Activated CD4-positive, alpha-beta T cell treated with anti-CD3 and anti-CD28 coated beads for 48 hours (primary cell): ENCODE measurements at regions not wholly inside any gene's neighbourhood (a gene's known extent, or its start where the extent isn't known, plus 50 kb on each side); places are given as distances from the start of the nearest gene placed in this dataset.
"Not testable (repeated sequence)": the region's sequence is repeated elsewhere in the genome, so short reads cannot be mapped to it uniquely, and the experiment has no call there.

Experiments
- DNase-seq: peaks from one replicate; pipeline ENCODE4 v3.0.0-alpha.2; 2020

DNA sequence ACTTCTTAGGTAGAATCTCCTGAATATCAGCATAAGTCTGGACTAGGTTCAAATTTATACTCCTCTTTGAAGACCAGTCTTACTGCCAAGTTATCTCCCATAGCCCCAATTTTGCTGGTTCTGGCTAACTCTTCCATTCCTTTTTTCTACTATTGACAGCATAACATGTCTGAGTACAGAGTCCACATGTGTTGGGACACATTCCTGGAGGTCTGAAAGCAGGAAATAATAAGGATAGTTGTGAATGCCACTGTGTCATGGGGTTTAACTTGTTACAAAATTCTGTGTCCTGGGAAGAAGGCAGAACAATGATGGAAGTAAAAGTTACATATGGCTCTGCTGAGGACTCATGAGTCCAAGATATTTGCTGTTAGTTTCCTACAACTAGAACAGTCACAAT is 57.4 kb upstream of the ZBTB20 start:
- DNase-seq = no peak

DNA sequence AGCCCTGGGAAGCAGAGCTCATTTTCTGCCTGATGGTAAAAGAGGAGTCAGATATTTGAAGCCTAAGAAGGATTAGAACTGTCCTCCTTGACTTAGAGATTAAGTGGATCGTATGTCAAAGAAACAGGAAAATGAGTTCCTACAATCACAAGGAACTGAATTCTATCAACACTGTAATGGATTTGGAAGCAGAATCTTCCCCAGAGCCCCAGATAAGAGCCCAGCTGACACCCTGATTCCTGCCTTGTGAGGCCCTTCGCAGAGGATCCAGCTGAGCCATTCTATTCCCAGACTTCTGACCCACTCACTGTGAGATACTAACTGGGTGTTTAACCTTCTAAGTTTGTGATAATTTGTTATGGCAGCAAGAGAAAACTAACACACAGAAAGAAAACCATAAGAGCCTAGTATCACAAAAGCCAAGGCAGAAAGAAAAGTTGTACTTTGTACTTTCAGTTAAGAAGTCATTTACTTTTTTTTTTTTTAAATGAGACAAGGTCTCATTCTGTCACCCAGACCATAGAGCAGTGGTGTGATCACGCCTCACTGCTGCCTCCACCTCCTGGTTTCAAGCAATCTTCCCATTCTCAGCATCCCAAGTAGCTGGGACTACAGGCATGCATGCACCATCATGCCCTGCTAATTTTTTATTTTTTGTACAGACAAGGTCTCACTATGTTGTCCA is 61.1 kb upstream of the ZBTB20 start:
- DNase-seq = no peak

DNA sequence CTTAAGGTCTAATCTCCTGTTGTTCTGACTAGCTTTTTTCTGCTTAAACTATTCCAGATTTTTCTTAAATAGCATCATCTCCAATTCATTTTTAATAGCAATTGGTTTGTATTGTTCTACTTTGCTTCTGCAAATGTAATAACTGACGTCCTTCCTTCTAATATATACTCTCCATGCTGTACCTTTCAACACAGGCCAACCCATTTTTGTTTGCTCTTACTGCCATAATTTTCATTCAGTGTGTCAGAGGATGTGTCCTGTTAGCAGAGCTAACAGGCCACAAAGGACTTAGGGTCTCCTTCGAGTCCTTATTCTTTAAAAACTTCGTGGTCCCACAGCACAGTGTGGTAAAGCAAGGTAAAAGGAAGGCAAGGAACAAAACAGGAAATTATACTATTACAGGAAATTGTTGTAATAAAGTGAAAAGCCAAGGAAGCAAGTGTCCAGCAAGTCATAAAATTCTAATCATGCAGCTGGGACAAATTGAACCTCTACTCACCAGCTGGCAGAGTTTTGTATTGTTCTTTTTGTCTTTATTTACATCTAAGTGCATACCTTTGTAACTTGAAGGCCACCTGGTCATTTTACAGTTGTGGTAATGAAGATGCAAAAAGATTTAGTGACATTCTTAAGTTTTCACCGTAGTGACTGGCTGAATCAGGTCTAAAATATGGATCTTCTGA is 64.9 kb upstream of the ZBTB20 start:
- DNase-seq = no peak

DNA sequence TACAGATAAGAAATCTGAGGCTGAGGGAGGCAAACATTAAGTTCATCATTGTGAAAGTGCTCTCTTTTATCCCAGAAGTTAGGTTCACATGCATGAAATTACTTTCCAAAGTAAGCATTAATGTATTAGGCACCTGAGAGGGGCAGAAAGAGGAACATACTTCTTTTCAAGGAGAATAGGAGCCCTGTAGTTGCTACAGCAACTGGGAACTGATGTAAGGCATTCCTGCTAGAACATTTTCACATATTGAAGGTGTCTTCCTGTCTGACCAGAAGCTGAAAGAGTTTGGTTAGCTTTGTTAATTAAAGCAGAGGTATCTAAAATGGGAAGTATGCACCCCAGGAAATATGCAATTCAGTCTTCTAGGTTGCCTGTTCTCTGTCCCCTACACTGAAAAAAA is 65.5 kb upstream of the ZBTB20 start:
- DNase-seq = no peak

DNA sequence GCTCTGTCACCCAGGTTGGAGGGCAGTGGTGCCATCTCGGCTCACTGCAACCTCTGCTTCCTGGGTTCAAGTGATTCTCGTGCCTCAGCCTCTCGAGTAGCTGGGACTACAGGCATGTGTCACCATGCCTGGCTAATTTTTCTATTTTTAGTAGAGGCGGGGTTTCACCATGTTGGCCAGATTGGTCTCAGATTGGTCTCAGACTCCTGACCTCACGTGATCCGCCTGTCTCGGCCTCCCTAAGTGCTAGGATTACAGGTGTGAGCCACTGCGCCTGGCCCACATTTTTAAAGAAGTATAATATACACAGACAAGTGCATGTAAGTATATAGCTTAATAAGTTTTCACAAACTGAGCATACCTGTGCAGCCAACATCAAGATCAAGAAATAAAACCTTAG is 66.0 kb upstream of the ZBTB20 start:
- not testable (repeated sequence) for DNase-seq

DNA sequence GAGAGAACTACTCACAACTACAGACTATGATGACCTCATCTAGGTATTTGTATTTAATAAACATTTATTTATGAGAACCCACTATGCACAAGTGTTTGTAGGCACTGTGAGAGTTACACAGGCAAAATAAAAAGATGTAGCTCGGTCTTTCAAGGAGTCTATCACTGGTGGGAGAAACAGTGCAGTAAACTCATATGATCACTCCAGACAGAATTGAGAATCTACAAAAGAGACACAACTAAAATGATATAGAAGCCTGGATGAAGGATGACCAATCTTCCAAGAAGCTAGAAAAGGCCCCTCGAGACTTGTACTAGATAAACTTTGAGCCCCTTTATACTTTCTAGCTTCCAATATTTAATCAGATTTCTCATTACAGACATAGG is 70.2 kb upstream of the ZBTB20 start:
- DNase-seq = no peak

DNA sequence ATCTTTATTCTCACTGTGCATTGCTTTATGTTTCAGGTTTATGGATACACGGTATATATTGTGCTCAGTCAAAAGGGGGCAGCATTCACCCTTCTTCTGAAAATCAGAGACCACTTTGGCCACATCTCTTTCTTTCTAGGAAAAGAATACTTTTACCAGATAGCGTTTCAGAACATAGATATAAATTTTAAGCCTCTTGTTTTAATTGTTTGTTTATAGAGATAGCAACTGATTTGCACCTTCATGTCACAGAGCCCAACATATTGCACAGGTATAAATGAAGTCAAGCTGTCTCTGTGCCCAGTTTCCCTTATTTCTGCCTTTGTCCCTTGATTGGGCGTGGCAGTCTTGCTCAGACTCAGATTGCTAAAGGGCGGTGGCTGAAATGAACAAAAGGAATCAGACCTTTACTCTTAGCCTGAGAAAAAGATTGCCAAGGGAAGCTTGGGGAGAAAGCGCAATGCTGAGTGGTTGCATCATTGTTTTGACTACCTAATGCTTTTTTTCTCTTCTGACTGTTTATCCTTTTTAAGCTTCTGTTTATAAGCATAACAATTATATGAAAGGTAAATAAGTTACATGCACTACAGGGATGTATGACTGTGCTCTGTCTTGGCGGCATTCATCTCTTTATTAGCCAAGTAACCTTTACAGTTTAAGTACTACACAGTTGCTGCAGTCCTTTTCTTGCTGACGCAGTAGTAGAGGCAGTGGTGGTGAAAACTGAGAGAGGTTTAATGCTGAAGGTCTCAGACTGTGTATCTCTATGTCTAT is 70.8 kb upstream of the ZBTB20 start:
- DNase-seq = peak; percentile 14

DNA sequence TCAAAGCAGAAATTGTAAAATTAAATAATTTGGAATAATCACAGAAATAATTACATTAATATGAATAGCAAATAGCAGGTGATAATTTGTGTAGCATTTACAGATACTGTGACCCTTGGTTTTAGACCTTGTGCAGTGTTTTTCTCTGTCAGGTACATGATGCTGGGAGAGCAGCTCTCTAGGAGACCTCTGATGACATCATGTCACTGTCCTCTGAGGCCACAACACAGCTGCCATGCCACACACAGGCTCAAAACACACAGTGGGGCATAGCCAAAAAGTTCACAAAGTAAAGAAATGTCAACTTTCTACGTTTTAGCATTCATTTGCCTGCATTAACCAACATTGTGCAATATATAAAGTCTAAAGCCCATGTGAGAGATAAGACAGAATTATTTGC is 71.8 kb upstream of the ZBTB20 start:
- no peak for DNase-seq

DNA sequence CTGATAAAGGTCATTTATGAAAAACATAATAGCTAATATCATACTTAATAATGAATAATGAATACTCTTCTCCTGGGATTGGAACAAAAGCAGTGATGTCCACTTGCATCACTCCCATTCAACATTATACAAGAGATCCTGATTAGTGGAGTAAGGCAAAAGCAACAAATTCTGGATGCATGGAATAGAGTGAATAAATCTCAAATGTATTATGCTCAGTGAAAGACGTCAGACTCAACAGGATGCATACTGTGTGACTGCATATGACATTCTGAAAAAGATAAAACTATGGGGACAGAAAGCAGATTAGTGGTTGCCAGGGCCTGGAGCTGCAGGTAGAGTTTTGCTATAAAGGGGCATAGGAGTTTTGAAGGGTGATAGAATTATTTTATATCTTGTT is 77.6 kb upstream of the ZBTB20 start:
- no peak for DNase-seq

DNA sequence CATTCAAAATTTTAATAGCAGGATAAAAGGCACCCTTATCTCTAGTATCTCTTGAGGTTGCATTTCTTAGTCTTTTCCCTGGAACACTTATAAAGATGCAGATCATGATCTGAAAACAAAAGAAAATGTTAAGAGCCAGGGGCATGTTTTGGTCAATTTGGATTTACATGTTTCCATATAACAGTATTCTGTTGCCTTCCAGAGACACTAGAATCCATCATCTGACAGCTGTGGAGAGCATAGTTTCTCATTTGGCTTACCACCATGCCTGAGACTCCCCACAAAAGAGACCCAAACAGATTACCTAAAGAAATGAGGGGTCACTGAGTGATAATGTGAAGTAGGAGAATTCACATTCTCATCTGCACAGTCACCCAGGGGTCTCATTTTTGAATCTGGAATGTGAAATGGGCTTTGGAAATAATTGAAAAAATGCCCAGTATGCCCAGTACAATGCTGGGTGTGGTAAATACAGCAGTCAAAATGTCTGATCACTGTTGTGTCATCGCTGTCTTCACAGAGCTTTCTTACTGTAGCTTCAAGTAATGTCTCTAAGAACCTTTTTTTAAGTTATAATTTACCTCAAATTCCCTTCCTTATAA is 79.9 kb upstream of the ZBTB20 start:
- no peak for DNase-seq

DNA sequence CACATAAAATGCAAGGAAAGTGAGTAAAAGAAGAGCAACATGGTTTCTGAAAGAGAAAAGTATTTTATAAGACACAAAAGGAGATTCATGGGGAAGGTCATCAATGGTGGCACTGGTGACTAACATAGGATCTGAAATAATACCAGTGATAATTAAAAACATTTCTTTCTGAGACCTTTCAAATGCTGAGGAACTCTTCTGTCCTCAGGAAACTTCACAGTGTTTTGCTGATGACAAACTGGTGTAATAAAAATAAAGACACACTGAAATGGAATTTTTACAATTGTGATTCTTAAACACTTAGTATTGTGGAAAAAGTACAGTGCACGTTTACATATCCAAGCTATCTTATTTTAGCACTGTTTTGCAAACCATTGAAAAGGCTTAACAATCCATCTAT is 80.4 kb upstream of the ZBTB20 start:
- no peak for DNase-seq

DNA sequence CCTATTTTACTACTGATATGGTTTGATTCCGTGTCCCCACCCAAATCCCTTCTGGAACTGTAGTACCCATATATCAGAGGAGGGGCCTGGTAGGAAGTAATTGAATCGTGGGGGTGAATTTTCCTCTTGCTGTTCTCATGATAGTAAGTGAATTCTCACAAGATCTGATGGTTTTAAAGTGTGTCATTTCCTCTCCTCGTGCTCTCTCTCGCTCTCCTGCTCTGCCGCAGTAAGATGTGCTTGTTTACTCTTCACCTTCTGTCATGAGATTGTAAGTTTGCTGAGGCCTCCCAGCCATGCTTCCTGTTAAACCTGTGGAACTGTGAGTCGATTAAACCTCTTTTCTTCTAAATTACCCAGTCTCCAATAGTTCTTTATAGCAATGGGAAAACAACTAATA is 81.2 kb upstream of the ZBTB20 start:
- no peak for DNase-seq

DNA sequence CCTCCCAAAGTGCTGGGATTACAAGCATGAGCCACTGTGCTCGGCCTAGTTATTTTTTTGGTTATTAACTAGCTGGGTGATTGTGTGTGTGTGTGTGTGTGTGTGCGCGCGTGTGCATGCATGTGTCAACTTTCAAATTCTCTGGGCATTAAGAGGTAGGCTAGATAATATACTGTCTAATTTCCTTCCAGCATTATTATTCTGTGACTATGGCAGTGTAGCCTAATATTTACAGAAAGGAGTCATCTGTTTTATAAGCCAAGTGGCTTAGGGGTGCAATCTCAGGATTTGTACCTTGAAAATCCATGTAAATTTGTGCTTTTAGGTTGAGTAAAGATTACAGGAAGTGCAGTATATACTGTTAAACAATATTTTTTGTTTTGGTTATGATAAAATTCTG is 85.1 kb upstream of the ZBTB20 start:
- no peak for DNase-seq

DNA sequence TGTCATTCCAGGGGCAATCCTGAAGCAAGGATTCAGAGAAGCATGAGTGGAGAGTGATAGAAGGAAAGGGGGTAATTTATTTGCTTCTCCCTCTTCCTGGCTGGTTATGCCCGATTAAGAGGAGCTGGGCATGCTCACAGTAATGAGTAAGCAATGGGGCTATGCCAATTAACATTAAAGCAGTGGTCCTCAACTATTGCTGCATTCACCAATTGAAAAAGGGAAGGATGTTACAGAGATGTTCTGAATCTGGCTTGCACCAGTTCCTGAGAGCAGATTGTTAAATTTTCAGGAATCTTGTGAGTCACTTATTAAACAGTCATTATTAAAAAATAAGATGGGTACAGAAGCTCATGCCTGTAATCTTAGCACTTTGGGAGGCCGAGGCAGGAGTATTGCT is 85.9 kb upstream of the ZBTB20 start:
- no peak for DNase-seq

DNA sequence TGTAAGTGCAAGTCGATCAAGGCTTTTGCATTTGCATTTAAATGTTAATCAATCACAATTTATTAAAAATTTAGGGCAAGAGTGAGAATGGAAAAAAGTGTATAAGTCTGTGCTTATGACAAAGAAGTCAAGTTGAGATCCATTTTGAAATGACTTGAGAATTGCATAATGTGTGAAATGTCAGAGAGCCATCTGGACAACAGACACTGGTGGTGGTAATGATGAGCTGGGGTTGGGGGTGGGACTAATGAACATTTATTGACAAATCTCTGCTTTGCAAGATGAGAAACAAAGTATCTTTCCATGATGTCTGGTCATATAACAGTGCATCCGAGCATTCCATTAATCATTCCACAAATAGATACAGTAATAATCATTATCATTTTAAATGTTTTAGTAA is 89.4 kb upstream of the ZBTB20 start:
- no peak for DNase-seq

DNA sequence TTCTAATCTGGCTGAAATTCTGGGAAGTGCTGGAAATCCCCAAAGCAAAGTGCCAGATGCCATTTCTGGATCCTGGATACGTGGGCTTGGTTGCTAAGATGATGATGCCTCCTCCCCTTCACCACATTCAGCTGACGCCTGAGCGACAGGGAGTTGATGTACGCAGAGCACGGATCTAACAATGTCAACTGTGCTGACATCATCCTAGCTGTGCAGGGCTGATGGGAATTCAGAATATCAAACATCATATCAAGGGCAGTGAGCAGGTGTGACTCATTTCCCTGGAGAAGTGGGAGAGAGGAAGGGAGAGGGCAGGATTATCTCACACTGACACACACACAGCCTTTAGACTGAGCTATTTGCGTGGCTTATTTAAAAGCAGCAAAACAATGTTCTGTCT is 92.6 kb upstream of the ZBTB20 start:
- no peak for DNase-seq

DNA sequence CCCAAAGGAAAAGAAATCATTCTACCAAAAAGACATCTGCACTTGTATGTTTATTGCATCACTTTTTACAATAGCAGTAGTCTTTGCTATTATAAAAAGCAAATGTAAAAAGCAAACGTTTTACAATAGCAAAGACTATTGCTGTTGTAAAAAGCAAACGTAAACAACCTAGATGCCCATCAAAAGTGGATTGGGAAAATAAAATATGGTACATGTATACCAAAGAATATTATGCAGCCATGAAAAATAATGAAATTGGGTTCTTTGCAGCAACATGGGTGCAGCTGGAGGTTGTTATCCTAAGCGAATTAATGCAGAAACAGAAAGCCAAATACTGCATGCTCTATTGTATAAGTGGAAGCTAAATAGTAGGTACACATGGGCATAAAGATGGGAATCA is 97.3 kb upstream of the ZBTB20 start:
- no peak for DNase-seq

DNA sequence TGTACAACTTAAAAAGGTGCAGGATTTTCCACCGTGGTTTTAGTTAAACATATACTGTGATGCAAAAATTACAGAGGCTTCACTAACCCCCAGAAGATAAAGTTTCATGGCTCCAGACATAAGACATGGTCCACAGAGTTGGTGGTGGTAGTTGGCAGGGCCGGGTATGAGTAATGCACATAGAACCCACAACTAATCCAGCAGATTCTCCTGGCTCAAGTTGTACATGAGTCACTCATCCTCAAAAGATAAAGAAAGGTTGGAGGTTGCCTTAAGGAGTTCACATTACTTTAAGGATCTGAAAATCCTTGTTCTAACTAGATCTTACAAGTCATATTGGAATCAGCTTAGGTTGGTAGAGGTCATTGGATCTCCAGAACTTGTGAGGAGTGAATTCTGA is 98.3 kb upstream of the ZBTB20 start:
- DNase-seq = no peak

DNA sequence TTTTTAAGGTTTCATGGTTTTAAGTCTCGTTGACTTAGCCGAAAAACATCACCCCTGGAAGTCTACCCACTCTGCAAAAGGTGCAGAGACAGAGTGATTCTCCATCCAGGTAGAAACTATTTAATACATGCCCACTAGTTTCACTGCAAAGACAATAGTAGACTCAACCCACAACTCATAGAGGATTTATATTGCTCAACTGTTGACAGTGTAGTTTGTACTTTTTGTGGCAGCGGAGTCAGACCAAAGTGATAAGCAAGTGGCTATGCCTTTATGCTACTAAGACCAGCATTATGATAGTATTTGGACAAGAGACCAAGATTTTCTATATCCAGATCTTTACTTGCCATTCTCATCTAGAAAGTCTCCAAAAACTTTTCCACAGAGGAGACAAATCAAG is 98.8 kb upstream of the ZBTB20 start:
- no peak for DNase-seq

DNA sequence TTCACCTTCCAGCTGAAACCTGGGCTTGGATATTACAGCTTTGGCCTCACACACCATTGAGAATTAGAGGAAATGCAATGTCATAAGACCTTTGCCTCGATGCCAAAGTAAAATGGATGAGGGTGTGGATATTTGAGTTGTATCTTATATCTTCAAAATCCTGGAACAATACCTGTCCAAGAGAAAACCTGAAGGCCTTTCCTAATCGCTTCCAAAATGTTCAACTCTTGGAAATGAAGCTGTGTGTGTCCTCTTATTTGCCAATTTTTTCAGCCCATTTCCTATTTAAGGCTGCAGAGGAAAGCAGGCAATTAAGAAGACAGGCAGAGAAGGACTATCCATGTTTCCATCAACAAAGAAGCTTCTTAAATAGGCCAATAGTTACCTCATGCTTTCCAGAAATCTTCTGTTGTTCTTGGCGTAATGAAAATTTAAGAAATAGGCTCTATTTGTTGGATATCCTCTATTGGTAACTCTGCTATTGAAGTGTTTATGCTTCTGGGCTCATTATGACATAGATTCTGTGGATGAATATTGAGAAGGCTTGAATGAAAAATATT is 99.5 kb upstream of the ZBTB20 start:
- DNase-seq = no peak

DNA sequence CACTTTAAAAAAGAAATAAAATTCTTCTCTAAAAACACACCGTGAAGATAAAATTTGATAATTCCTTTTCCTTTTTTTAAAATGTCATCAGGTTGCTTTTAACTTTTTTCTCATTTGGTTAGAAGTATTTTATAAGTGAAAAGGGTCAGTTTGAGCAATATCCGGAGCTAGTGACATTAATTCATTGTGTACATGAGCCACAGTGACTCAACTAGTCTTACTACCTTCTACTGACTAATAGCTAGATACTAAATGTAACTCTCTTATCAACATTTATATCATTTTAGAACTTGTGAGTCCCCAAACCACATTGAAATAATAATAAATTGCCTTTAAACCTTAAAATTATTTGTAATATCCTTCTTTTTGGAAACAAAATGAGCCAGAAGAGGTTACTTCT is 101.2 kb upstream of the ZBTB20 start:
- no peak for DNase-seq

DNA sequence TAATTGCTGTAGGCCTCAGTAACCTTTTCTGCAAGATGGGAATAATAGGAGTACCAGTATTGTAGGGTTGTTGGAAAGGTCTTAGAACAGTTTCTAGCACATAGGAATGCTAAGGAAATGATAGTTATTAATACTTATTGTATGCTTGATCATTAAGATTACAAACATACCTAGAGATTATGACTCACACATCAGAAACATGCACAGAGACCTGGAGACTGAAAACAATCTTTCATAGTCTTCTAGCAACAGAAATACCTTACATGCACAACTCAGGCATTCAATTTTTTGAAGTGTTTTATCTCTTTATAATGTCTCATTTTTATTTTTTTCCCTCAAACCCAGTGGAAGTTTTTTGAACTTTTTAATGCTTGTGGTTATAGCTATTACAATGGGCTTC is 104.4 kb upstream of the ZBTB20 start:
- no peak for DNase-seq

DNA sequence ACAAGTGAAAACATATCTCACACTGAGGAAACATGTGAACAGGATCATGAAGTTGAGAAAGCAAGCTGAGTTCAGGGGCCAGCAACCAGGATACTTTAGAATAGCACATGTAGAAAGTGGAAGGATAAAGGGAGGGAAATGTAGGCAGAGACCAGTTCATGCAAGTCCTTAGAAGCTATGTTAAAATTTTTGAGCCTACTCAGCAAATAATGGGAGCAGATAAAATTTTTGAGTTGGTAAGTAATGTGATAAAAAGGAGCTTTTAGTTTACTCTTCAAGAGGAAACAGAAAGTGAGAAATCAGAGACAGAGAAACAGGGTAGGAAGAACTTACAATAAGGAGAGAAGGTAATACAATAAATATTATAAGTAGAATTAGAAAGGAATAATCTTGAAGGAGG is 105.6 kb upstream of the ZBTB20 start:
- no peak for DNase-seq
